22Rv1 (cell line): ENCODE measurements at regions not wholly inside any gene's neighbourhood (a gene's known extent, or its start where the extent isn't known, plus 50 kb on each side); places are given as distances from the start of the nearest gene placed in this dataset.
"Not testable (repeated sequence)": the region's sequence is repeated elsewhere in the genome, so short reads cannot be mapped to it uniquely, and the experiment has no call there.

Experiments used
- H3K27ac ChIP-seq: fragments of 450-650 bp; 2 replicates; pipeline ENCODE4 v1.5.1; 2017
- ZFX ChIP-seq: fragments of 450-650 bp; IDR thresholded peaks from 2 replicates; pipeline ENCODE4 v1.6.1; 2017; ENCODE audit warnings: antibody characterized with exemption, borderline replicate concordance
- TF ChIP-seq, protein P1 (sequence below): fragments of 450-650 bp; IDR thresholded peaks from 2 replicates; pipeline ENCODE4 v1.5.1; 2017; ENCODE audit warnings: mild to moderate bottlenecking

DNA sequence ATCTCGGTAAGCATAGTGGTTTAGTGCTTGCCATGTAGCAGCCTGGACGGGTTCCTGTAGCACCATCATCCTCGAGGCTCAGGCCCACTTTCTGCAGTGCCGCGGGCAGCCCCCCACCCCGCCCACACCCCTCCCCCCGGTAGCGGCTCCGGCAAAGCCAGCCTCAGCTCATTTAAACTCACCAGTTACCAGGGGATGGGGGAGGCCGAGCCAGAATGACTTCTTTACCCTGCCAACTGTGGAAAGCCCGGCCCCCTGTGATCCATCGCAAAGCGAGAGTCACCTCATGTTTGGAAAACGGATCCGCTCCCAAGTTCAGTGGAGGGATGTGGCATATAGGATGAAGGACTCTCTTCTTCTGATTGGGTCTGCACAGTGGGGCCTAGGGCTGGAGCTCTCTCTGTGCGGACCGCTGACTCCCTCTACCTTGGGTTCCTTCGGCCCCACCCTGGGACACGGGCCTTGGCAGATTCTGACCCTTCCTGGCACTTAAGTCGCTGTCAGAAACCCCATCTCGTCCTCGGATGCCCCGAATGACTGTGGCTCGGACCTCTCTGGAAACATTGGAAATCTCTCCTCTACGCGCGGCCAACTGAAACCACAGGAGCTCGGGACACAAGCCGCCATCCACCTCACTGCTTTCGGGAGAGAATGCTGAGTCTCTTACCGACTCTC lies 337.8 kb upstream of the DEFB115 start:
- no peak overlapping the region for H3K27ac ChIP-seq
- TF ChIP-seq, protein P1, sequence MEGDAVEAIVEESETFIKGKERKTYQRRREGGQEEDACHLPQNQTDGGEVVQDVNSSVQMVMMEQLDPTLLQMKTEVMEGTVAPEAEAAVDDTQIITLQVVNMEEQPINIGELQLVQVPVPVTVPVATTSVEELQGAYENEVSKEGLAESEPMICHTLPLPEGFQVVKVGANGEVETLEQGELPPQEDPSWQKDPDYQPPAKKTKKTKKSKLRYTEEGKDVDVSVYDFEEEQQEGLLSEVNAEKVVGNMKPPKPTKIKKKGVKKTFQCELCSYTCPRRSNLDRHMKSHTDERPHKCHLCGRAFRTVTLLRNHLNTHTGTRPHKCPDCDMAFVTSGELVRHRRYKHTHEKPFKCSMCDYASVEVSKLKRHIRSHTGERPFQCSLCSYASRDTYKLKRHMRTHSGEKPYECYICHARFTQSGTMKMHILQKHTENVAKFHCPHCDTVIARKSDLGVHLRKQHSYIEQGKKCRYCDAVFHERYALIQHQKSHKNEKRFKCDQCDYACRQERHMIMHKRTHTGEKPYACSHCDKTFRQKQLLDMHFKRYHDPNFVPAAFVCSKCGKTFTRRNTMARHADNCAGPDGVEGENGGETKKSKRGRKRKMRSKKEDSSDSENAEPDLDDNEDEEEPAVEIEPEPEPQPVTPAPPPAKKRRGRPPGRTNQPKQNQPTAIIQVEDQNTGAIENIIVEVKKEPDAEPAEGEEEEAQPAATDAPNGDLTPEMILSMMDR, result no peak
- no peak for TF ChIP-seq ZFX

DNA sequence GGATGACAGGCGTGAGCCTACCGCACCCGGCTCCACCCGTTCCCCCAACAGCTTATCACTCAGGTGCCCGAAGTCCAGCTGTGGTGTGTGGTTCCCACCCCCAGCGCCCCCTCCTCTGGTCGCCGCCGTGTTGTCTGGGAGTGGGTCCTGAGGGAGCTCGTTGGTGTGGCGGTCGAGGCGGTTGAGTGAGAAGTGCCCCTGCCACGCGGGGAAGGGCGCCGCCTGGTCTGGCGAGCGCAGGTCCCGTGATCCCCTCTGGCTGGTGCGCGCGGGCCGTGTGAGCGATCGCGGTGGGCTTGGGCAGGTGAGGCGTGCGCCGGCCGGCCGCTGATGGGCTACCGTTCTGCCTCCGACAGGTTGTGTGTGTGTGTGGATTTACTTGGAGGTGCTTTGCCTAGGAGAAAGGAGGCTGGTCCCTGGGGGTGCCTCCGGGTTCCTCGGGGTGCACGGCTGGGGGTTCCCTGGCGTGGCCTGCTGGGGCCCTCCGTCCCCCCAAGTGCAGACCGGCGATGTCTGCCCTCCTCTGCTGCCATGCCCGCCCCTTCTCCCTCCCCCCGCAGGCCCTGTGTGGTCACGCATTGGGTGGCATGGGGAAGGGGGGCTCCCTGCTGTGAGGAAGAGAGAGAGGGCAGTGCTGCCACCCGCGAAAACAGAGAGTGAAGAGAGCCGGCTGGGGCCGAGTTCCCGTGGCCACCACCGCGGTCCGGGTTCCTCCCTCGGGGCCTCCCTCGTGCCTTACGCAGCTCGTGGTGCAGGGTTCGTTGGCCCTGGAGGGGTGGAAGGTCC lies 336.0 kb upstream of the DEFB115 start:
- TF ChIP-seq ZFX, result no peak
- TF ChIP-seq, protein P1, result no peak
- no peak overlapping the region for H3K27ac ChIP-seq

DNA sequence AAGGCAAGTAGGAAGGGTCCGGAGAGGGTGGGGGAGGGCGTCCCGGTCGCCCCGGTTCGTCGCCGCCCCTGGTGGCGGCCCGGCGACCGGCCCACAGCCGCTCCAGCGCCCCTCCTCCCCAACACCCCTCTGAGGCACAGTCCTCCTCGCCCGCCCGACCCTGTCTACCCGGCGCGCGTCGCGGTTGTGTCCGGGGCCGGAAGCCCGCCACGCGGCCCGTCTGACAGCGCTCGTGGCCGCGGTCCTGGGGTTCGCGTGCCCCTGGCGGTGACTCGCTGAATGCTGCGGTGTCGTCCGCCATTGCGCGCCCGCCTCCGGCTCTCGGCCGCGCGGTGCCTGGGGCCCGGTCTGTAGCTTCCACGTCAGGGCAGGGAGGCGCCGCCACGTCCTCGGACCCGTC lies 335.3 kb upstream of the DEFB115 start:
- H3K27ac ChIP-seq, result no peak overlapping the region
- no peak for TF ChIP-seq ZFX
- TF ChIP-seq, protein P1, result no peak

DNA sequence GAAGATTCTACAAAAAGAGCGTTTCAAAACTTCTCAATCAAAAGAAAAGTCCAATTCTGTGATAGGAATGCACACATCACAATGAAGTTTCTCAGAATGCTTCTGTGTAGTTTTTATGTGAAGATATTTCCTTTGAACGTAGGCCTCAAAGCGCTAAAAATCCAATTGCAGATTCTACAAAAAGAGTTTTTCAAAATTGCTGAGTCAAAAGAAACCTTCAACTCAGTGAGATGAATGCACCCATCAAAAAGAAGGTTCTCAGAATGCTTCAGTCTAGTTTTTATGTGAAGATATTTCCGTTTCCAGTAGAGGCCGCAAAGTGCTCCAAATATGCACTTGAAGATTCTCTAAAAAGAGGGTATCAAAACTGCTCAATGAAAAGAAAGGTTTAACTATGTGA lies 319.7 kb upstream of the DEFB115 start:
- no peak for TF ChIP-seq ZFX
- TF ChIP-seq, protein P1, result no peak
- H3K27ac ChIP-seq, result no peak overlapping the region

DNA sequence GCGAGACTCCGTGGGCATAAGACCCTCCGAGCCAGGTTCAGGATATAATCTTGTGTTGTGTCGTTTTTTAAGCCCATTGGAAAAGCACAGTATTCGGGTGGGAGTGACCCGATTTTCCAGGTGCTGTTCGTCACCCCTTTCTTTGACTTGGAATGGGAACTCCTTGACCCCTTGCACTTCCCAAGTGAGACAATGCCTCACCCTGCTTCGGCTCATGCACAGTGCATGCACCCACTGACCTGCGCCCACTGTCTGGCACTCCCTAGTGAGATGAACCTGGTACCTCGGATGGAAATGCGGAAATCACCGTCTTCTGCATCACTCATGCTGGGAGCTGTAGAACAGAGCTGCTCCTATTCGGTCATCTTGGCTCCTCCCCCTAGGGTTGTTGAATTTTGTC lies 307.7 kb upstream of the DEFB115 start:
- TF ChIP-seq, protein P1, result no peak
- TF ChIP-seq ZFX, result no peak
- H3K27ac ChIP-seq, result no peak overlapping the region

DNA sequence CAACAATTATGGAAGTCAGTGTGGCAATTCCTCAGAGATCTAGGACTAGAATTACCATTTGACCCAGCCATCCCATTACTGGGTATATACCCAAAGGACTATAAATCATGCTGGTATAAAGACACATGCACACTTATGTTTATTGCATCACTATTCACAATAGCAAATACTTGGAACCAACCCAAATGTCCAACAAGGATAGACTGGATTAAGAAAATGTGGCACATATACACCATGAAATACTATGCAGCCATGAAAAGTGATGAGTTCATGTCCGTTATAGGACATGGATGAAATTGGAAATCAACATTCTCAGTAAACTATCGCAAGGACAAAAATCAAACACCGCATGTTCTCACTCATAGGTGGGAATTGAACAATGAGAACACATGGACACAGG lies 306.4 kb upstream of the DEFB115 start:
- H3K27ac ChIP-seq, result not testable (repeated sequence)

DNA sequence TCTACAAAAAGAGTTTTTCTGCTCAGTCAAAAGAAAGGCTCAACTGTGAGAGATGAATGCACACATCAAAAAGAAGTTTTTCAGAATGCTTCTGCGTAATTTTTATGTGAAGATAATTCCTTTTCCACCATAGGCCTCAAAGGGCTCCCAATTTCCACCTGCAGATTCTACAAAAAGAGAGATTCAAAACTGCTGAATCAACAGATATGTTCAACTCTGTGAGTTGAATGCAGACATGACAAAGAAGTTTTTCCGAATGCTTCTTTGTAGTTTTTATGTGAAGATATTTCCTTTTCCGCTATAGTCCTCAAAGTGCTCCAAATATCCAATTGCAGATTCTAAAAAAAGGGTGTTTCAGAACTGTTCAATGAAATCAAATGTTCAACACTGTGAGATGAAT lies 300.8 kb upstream of the DEFB115 start:
- not testable (repeated sequence) for H3K27ac ChIP-seq

DNA sequence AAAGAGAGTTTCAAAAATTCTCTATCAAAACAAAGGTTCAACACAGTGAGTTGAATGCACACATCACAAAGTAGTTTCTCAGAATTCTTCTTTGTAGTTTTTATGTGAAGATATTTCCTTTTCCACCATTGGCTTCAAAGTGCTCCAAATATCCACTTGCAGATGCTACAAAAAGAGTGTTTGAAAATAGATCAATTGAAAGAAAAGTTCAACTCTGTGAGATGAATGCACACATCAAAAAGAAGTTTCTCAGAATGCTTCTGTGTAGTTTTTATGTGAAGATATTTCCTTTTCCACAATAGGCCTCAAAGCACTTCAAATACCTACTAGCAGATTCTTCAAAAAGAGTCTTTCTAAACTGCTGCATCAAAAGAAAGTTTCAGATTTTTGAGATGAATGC lies 298.3 kb upstream of the DEFB115 start:
- not testable (repeated sequence) for H3K27ac ChIP-seq

DNA sequence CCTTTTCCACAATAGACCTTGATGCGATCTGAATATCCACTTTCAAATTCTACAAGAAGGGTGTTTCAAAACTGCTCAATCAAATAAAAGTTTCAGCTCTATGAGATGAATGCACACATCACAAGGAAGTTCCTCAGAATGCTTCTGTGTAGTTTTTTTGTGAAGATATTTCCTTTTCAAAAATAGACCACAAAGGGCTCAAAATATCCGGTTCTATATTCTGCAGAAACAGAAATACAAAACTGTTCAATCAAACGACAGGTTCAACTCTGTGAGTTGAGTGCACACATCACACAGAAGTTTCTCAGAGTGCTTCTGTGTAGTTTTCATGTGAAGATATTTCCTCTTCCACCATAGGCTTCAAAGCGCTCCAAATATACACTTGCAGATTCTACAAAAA lies 293.9 kb upstream of the DEFB115 start:
- H3K27ac ChIP-seq, result no peak overlapping the region
- no peak for TF ChIP-seq ZFX
- TF ChIP-seq, protein P1, result no peak

DNA sequence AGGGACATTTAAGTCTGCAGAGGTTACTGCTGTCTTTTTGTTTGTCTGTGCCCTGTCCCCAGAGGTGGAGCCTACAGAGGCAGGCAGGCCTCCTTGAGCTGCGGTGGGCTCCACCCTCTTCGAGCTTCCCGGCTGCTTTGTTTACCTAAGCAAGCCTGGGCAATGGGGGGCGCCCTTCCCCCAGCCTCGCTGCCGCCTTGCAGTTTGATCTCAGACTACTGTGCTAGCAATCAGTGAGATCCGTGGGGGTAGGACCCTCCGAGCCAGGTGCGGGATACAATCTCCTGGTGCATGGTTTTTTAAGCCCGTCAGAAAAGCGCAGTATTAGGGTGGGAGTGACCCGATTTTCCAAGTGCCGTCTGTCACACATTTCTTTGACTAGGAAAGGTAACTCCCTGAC lies 281.6 kb upstream of the DEFB115 start:
- H3K27ac ChIP-seq, result not testable (repeated sequence)
